Caco-2 (cell line): ENCODE measurements at regions not wholly inside any gene's neighbourhood (a gene's known extent, or its start where the extent isn't known, plus 50 kb on each side); places are given as distances from the start of the nearest gene placed in this dataset.

ENCODE experiments used
- BruUV-seq: library from RNA; stranded (reverse); fragments of 400-500 nt; replicated peaks from 2 replicates; lab custom pipeline; 2021; lab: Mats Ljungman, UMichigan
- CTCF ChIA-PET: fragments of 300-600 bp; sonication (Branson Sonifier 250); formaldehyde crosslinking; loops from one replicate; lab custom pipeline; 2022; ENCODE audit warnings: antibody characterized with exemption; lab: Charles Lee
- POLR2A ChIA-PET: fragments of 300-600 bp; sonication (Branson Sonifier 250); formaldehyde crosslinking; loops from one replicate; lab custom pipeline; 2022; ENCODE audit warnings: antibody characterized with exemption; lab: Charles Lee
- DNase-seq, 2 experiments: peaks; one replicate each; pipeline versions ENCODE4 v3.0.0 to v3.0.0-alpha.2; 2020 to 2022
- H3K27me3 ChIP-seq: replicated peaks from 2 replicates; pipeline ENCODE4 v1.6.0; 2011; ENCODE audit warnings: low read length; ENCODE audit not compliant: control insufficient read depth, insufficient read depth
- H3K36me3 ChIP-seq: 2 replicates; pipeline ENCODE4 v1.5.1; 2011; ENCODE audit warnings: low read length; ENCODE audit not compliant: control insufficient read depth, insufficient read depth
- H3K4me1 ChIP-seq: fragments of 250-450 bp; sonication (Bioruptor Pico); 2 replicates; pipeline ENCODE4 v1.5.1; 2020; ENCODE audit warnings: mild to moderate bottlenecking
- H3K4me3 ChIP-seq: 2 replicates; pipeline ENCODE4 v1.5.1; 2011; ENCODE audit warnings: low read depth, mild to moderate bottlenecking, control low read depth, low read length
- H3K9me3 ChIP-seq: fragments of 250-450 bp; sonication (Bioruptor Pico); 2 replicates; pipeline ENCODE4 v1.5.1; 2020; ENCODE audit warnings: mild to moderate bottlenecking, moderate library complexity
- H3K27ac Mint-ChIP-seq: one replicate; pipeline ENCODE4 v1.8.0; 2022; ENCODE audit warnings: mixed read lengths; ENCODE audit not compliant: unreplicated experiment
- H3K27me3 Mint-ChIP-seq: one replicate; pipeline ENCODE4 v1.8.0; 2022; ENCODE audit warnings: mixed read lengths; ENCODE audit not compliant: insufficient read depth, unreplicated experiment
- H3K36me3 Mint-ChIP-seq: one replicate; pipeline ENCODE4 v1.8.0; 2022; ENCODE audit warnings: mild to moderate bottlenecking, mixed read lengths; ENCODE audit not compliant: insufficient read depth, unreplicated experiment
- H3K4me1 Mint-ChIP-seq: one replicate; pipeline ENCODE4 v1.8.0; 2022; ENCODE audit warnings: low read depth, mixed read lengths; ENCODE audit not compliant: unreplicated experiment
- H3K4me3 Mint-ChIP-seq: one replicate; pipeline ENCODE4 v1.8.0; 2022; ENCODE audit warnings: mild to moderate bottlenecking, moderate library complexity, mixed read lengths; ENCODE audit not compliant: unreplicated experiment
- H3K9me3 Mint-ChIP-seq: one replicate; pipeline ENCODE4 v1.8.0; 2022; ENCODE audit warnings: mixed read lengths; ENCODE audit not compliant: unreplicated experiment
- CTCF ChIP-seq, 2 experiments: fragments of 200-600 bp in 1 of 2; IDR thresholded peaks; 1 replicate in 1 of 2; 2 replicates in 1 of 2; pipeline versions ENCODE4 v1.5.1 to v1.8.0; 2011 to 2022; ENCODE audit warnings: antibody characterized with exemption in 1 of 2, control low read depth in 1 of 2, inconsistent platforms in 1 of 2, low read depth in 1 of 2, low read length in 1 of 2, mild to moderate bottlenecking in 1 of 2, moderate library complexity in 1 of 2; ENCODE audit not compliant: insufficient read depth in 1 of 2, severe bottlenecking in 1 of 2, unreplicated experiment in 1 of 2
- intact Hi-C: fragments of 100-400 bp; cut with micrococcal nuclease; formaldehyde crosslinking; loops from one replicate; pipeline ENCODE4 v1.10.0; 2022; ENCODE audit not compliant: unreplicated experiment

- Histone ChIP-seq H3K4me1 (peaks cover 8% of the 10 kb centered on the region), H3K27me3 (no peaks in the 10 kb centered on the region), H3K9me3 (peaks cover 5% of the 10 kb centered on the region; the same call in 1 of the 2 replicates), H3K36me3 (no peaks in the 10 kb centered on the region; the same call in 1 of the 2 replicates), H3K4me3 (no peak overlapping the region)
- no peak overlapping the region for H3K4me3 Mint-ChIP-seq
- ChIA-PET CTCF (no interaction called here), POLR2A (no interaction called here)
- no peak for DNase-seq
- H3K9me3 Mint-ChIP-seq = no peaks in the 10 kb centered on the region
- intact Hi-C loops = no loop called here
- no peak overlapping the region for H3K27ac Mint-ChIP-seq
- no peak for TF ChIP-seq CTCF (IDR thresholded peaks at IDR 0.05; ENCODE audit: insufficient read depth in 1 of 2, low read depth in 1 of 2, low read length in 1 of 2, severe bottlenecking in 1 of 2, unreplicated experiment in 1 of 2)
- no TSS peak for BruUV-seq
- peaks cover 8% of the 10 kb centered on the region for H3K4me1 Mint-ChIP-seq
- no peaks in the 10 kb centered on the region for H3K36me3 Mint-ChIP-seq
- no peaks in the 10 kb centered on the region for H3K27me3 Mint-ChIP-seq
Observed at GRCh38 chr5:82447913-82448312, 169.8 kb upstream of the RPS23 start.

- no TSS peak for BruUV-seq
- no peaks in the 10 kb centered on the region; the same call in 1 of the 2 replicates for H3K36me3 ChIP-seq
- intact Hi-C loops = no loop called here
Observed at GRCh38 chr5:82446809-82447208, 168.7 kb upstream of the RPS23 start.

GRCh38 chr5:82445726-82446335 lies 167.7 kb upstream of the RPS23 start:
- Mint-ChIP-seq H3K27ac (no peak overlapping the region), H3K27me3 (no peaks in the 10 kb centered on the region), H3K36me3 (no peaks in the 10 kb centered on the region), H3K9me3 (peaks cover 4% of the 10 kb centered on the region), H3K4me3 (no peak overlapping the region), H3K4me1 (peaks cover 8% of the 10 kb centered on the region)
- CTCF ChIA-PET = no interaction called here
- peaks cover 8% of the 10 kb centered on the region for H3K4me1 ChIP-seq
- H3K4me3 ChIP-seq = no peak overlapping the region
- no peaks in the 10 kb centered on the region for H3K27me3 ChIP-seq
- TF ChIP-seq CTCF (IDR thresholded peaks at IDR 0.05; ENCODE audit: insufficient read depth in 1 of 2, low read depth in 1 of 2, low read length in 1 of 2, severe bottlenecking in 1 of 2, unreplicated experiment in 1 of 2) = no peak
- no peaks in the 10 kb centered on the region for H3K9me3 ChIP-seq
- POLR2A ChIA-PET = no interaction called here
- H3K36me3 ChIP-seq = no peaks in the 10 kb centered on the region; the same call in 1 of the 2 replicates
- no TSS peak for BruUV-seq
- intact Hi-C loops = no loop called here
- DNase-seq = no peak

More at GRCh38 chr5:82446809-82447208, 168.7 kb upstream of the RPS23 start:
- CTCF ChIA-PET = no interaction called here
- Histone ChIP-seq H3K4me1 (peaks cover 8% of the 10 kb centered on the region), H3K27me3 (no peaks in the 10 kb centered on the region), H3K9me3 (no peaks in the 10 kb centered on the region; the same call in 1 of the 2 replicates), H3K4me3 (no peak overlapping the region)
- POLR2A ChIA-PET = no interaction called here
- no peak for TF ChIP-seq CTCF (IDR thresholded peaks at IDR 0.05; ENCODE audit: insufficient read depth in 1 of 2, low read depth in 1 of 2, low read length in 1 of 2, severe bottlenecking in 1 of 2, unreplicated experiment in 1 of 2)
- no peaks in the 10 kb centered on the region for H3K27me3 Mint-ChIP-seq
- no peak overlapping the region for H3K4me3 Mint-ChIP-seq
- H3K36me3 Mint-ChIP-seq = no peaks in the 10 kb centered on the region
- no peak overlapping the region for H3K27ac Mint-ChIP-seq
- H3K4me1 Mint-ChIP-seq = peaks cover 8% of the 10 kb centered on the region
- DNase-seq = no peak
- H3K9me3 Mint-ChIP-seq = no peaks in the 10 kb centered on the region
